ENCODE measurements at regions not wholly inside any gene's neighbourhood (a gene's known extent, or its start where the extent isn't known, plus 50 kb on each side); places are given as distances from the start of the nearest gene placed in this dataset.

DNA sequence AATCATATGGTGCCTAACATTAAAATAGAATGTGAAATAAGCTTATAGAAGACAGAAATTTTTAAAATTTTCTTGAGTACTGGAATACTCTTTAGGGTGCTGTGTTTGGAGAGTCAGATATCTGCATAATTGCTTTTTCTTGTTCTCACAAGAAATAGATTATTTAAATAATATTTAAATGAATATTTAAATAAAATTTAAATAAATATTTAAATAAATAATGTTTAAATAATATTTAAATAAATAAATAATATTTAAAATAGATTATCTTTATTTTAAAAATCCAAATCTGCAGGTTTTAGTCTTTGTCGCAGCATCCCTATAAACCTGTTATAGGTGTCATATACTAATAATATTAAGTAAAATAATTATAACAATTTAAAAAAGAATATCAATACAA lies 1589.4 kb downstream of the MAT2B start:
- no peak for DNase-seq (ENCODE audit: low spot score)

DNA sequence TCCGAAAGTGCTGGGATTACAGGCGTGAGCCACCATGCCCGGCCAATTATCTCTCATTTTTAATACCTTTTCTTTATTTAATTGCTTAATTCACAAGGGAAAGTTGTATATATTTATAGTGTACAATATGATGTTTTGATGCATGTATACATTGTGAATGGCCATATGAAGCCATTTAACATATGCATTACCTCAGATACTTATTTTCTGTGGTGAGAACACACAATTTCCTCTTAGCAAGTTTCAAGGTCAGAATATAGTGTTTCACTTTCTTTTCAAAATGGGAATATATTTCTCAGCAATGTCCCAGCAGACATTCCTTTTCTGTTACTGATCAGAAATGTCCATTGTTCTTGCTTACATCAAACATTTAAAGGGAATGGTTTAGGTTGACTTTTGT lies 1596.3 kb downstream of the MAT2B start:
- DNase-seq (ENCODE audit: low spot score), result no peak

DNA sequence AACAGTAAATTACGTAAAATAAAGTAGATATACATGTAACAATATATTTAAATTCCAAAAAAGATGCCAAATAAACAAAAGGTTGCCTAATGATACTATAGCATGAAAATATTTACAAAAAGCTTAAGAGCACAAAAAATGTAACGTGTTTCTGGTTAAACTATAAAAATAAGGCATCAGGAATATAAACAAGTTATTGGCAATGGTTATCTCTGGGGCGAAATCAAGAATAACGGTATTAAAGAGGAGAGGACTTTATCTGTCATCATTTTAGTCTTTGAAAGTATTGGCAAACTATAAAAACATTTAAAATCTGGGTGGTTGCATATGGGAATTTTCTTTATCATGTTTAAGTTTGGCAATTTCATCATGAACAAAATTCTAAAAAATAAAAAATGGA lies 1599.2 kb downstream of the MAT2B start:
- DNase-seq (ENCODE audit: low spot score), result no peak

DNA sequence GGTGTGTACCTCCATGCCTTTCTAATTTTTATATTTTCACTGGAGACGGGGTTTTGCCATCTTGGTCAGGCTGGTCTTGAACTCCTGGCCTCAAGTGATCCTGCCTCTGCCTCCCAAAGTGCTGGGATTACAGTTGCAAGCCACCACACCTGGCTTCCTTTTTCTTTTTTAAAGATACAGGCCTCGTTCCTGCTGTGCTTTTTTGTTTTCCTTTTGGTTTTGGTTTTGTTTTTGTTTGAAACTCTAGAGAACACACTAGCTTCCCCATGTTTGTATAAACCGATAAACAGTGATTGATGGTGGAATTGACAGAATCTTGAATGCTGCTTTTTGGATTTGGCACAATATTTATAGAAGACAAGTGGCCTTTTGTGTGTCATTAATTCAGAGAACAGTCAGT lies 1603.4 kb downstream of the MAT2B start:
- no peak for DNase-seq (ENCODE audit: low spot score)

DNA sequence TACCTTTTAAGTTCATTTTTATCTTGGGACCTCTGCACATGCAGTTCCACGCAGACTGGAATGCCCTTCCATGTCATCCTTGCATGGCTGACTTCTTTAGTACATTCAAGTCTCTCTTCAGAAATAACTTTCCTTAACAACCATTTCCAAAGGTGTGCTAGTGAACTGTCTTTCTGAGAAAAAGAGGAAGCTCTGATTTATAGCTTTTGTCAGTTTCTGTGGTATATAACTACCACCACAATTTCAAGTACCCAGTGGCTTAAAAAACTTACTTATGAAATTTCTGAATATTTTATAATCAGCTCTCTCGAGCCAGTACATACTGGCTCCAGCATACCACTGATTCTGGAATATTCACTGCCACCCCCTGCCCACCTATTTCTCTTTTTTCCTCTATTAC lies 1613.8 kb downstream of the MAT2B start:
- no peak for DNase-seq (ENCODE audit: low spot score)

DNA sequence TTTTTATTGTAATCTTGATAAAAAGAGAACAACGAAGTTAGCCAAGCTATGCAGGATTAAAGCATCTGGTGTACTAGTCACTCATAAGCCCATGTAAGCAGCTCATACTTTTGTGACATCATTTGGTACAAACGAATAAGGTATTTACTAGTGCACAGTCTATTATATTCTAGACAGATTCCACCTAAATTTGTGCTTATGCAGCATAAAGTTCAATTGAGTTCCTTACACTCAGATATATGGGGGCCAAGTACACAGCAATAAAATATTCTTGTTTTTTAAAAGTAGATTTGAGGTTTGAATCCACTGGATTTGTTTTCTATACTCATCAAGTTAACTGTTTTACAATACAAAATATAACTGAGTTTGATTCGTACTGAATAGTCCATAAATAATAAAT lies 1621.2 kb downstream of the MAT2B start:
- DNase-seq (ENCODE audit: low spot score), result no peak

DNA sequence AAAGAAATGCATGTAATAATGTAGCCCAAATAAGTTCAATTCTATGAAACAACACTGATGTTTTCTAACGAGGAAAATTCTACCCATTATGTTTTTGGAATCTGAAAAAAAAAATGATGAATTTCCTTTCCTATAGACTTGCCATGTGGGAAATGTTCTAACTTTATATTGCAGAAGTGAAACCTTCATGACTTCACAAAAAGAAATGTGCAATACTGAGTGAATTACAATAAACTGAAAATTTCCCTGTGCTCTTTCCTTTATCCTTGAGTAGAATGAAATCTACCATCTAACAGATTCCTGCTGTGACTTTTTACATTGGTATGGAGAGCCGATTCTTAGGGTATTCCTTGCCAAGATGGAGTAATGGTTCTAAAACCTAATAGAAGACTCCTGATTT lies 1622.5 kb downstream of the MAT2B start:
- DNase-seq (ENCODE audit: low spot score), result no peak

DNA sequence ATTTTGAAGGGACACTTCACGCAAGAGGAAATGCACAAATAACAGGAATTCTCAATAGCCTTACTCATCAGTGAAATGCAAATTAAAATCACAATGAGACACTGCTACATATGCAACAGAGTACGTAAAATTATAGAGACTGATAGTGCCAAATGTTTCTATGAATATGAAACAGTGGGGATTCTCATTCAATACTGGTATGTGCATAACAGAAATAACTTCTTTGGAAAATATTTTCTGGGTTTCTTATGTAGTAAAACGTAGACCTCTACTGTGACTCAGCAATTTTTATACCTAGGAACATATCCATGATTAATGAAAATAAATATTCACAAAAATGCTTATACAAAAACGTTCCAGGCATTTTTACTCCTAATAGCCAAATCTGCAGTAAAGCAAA lies 1625.2 kb downstream of the MAT2B start:
- no peak for DNase-seq (ENCODE audit: low spot score)

DNA sequence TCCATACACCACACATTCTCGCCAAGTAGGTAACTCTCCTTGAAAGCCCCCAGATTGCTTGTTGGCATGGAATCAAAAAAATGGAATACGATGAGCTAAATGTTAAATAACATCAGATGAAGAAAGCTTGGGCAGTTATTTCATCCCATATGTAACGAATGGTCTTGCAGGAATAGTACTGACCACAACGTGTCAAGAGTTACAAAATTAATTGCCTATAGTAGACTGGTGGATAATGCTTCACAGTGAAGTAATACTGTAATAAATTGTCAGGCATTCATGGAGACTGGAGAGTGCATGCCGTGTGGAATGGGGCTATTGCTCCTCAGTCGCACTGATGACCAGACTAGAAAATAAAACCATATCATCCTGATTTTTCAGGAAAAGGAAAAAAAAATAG lies 1628.7 kb downstream of the MAT2B start:
- no peak for DNase-seq (ENCODE audit: low spot score)

DNA sequence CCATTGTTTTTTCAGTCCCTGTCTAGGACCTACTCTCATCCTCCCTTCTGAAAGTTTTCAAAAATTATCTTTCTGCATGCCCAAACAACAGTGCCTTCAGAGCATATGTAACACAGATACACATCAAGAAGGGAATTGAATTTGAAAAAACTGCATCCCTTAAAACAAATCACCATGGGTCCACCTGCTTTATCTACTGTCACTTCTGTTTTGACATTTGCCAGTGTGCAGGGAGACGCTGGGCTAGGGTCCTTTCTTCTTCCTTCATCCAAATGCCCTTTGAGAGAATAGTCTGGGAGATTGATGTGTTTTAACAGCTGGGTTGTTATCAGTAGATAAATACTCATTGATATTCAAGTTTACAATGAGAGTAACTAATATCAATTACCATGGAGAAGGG lies 1630.1 kb downstream of the MAT2B start:
- no peak for DNase-seq (ENCODE audit: low spot score)

DNA sequence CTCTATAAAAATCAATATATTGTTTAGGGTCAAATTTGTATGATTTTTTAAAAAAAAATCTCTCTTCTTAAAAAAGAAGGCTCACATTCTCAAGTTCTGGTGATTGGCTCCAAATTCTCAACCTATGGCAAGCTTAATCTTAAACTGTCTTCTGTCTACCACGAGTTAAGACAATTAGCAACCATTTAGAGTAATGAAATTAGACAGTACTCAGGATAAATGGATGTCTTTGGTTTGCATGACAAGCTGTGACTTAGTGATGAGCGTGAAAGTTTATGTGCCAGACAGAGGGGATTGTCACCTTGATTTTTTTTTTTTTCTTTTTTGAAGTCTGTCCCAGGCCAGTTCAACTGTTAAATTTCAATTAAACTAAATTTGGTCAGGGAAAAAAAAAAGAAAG lies 1632.3 kb downstream of the MAT2B start:
- no peak for DNase-seq (ENCODE audit: low spot score)

DNA sequence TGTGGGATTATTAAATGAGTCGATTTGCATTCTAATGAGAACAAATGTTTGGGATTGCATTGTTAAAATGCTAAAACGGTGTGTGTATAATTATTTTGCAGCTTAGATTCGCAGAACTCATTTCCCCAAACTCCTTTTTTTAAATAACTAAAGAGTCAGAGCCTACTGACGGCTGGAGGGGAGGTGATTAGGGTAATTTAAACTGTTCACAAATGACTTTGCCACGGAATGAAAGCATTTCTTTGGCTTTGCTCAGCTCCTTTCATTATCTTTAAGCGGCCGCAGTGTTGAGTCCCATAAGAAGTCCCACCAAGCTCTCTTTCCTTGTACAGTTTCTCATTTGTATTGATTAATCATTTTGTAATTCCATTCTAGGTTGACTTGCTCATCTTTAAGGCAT lies 1632.8 kb downstream of the MAT2B start:
- DNase-seq (ENCODE audit: low spot score), result no peak

DNA sequence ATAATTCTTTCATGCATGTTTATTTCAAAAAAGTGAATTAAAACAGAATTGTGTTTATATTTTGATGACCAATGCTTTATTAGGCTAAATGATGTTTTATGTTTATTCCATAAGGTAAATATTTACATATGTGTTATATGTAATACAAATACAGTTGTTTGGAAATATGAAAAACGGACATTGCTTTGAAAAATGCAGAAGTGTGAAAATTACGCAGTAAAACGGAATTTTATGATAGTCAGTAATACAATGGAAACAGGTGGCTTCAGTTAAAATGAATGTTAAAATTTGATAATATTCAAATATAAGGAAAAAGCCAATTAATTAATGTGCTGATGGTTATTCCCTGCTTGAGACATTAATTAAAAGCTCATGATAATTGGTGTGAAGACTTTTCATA lies 1633.8 kb downstream of the MAT2B start:
- no peak for DNase-seq (ENCODE audit: low spot score)

DNA sequence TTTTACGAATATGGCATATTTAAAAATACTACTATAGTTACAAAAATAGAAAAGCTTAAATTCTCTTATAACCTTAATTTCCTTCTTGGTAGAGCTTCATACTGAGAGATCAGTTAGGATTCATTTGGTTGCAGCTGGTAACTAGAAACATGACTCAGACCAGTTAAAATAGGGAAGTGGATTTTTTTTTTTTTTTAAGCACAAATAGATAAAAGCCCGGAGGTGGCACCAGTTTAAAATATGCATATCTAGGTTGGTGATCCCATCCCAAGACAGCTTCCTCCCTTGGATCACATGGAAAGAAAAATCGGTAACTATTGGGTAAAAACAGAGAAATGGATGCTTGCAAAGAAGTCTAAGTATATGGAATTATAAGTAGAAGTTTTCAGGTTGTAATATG lies 1634.3 kb downstream of the MAT2B start:
- DNase-seq (ENCODE audit: low spot score), result no peak

DNA sequence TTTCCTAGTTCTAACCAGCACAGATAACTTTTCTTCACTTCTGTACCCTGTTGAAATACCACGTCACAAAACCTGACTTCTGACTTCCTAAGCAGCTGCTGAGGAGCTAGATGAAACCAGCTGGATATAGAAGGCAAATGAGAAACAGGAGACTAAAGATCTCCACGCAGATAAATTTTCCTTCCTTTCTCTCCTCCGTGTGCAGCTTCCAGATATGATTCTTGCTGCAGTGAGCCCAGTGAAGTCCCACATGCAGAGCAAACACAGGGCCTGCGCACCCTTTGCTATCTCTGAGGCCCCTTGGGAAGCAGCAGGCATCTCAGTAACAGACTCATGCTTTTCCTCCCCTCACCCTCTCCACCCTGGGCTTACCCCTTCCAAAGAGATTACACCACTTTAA lies 1638.3 kb downstream of the MAT2B start:
- DNase-seq (ENCODE audit: low spot score), result no peak

DNA sequence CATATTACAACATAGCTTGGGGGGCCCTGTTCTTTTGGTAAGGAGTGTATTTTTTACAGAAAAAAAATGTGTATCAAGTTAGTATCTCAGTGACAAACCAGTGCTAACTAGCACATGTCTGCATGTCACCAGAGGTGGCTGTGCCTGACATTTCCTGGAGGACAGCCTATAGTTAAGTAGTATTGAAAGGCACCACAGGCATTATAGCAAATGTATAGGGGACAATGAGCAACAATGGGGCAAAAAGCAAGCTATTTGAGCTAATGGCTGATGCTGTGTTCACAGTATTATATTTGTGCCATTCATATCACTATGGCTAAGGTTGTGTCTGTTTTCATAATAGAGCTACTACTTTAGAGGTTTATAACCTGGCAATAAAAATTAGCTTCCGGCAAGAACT lies 1644.0 kb downstream of the MAT2B start:
- DNase-seq (ENCODE audit: low spot score), result no peak

DNA sequence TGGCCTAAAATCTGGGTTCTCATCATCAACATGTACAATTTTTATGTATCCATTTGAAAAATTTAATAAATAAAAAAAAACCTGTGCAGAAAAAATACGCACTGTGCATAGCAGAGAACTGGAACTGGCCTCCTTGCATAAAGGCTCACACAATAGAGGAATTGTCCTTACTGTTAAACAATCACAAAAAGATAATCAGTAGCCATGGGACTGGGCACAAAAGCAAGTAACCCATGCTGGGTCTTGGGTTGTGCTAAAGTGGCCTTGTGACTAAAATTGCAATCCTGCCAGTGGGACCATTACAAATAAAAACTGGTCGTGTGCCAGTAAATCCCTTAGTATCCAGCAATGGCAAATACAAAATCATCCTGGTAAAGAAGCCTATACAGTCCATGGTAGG lies 1646.6 kb downstream of the MAT2B start:
- no peak for DNase-seq (ENCODE audit: low spot score)

DNA sequence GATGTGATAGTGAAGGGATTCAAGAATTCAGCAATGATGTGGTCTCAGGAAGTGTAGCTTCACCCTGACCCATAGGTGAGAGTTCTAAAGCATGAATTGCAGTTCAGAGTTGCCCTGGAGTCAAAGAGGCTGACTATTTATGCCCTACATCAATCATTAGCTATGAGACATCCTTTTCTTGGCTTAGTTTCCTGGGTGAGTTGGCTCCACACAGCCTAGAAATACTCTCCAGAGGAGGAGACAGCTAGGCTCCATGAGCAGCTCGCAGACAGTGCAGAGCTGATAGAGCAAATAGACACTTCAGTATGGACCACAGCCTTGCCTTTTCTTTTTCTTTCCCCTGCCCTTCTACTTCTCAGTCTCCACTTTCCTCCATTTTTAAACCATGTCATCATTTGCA lies 1651.8 kb downstream of the MAT2B start:
- no peak for DNase-seq (ENCODE audit: low spot score)

DNA sequence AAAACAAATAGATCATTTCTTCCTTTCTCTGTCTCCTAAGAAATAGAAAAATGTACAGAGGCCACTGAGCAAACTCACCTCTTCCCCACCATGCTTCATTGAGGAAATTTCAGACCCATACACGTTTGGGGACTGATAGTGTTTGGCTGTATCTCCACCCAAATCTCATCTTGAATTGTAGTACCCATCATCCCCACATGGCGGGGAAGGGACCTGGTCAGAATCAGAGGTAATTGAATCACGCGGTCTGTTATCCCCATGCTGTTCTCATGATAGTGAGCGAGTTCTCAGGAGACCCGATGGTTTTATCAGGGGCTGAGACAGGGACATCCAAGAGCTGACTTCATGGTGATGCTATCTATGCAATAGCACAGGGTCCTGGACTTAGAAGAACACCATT lies 1655.8 kb downstream of the MAT2B start:
- DNase-seq (ENCODE audit: low spot score), result no peak

DNA sequence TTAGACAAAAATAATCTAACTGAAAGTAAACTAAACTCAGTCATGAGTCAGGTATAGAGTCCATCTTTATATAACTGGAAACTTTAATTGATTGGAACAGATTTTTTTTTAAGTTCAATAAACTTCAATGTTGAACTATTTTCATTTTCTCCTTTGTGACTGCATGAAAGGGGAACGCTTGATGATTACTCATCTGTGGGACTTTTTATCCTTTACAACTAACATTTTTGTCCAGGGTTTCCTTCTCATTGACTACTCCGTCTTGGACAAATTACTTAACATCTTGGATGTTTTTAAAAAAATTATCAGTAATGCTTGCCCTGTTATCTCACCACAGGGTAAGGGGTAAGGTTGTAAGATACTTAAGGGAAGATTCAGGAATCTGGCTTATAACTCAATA lies 1658.4 kb downstream of the MAT2B start:
- no peak for DNase-seq (ENCODE audit: low spot score)

DNA sequence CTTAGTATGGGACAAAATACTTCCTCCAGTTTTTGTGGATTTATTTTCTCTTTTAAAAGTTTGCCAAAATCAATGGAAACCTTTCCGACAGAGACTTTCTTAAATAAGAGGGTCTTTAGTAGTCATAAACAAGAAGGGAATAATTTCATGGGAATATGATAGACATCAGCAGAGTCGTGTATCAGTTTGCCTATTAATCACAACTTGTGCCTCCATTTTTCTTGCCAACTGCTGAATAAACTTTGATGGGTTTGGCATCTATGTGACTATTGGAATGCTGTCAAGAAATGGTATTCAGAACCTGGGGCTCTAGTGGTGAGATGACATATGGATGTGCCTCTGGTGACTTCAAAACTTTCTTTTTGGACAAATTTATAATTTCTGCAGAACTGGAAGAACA lies 1668.2 kb downstream of the MAT2B start:
- DNase-seq (ENCODE audit: low spot score), result no peak

DNA sequence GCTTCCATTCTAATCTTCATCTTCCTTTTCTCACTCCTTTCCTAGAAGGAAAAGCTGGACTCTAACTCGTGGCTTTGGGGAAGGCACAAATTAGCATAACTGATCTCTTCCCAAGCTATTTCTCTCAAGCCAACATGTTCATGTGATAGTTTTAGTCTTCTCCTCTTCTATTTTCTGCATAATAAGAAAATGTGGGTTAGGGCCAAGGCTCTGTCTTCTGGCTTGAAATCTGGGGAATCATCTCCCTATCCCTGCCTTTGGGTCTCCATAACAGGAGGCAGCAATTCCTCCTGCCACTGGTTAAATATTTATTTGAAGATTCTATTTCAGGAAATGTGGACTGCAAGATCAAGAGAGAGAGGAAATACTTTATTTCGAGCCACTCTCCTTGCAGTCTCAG lies 1669.6 kb downstream of the MAT2B start:
- DNase-seq (ENCODE audit: low spot score), result no peak

DNA sequence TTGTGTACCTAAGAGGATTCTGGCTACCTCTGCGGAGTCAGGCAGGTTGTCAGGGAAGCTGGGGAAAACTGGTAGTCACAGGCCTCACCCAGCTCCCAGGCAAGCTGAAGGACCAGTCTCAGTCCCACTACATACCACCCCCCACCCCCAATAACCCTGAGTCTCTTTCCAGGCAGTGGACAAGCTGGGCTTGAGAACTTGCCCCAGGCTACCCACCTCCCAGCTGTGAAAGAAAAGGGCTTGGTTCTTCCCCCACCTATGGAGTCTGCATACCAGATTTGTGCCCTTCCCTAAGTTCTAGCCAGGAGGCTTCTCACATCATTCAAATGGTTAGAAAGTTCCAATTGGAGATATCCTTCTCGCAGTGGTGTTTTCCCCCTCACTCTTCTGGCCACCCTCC lies 1678.8 kb downstream of the MAT2B start:
- no peak for DNase-seq (ENCODE audit: low spot score)

DNA sequence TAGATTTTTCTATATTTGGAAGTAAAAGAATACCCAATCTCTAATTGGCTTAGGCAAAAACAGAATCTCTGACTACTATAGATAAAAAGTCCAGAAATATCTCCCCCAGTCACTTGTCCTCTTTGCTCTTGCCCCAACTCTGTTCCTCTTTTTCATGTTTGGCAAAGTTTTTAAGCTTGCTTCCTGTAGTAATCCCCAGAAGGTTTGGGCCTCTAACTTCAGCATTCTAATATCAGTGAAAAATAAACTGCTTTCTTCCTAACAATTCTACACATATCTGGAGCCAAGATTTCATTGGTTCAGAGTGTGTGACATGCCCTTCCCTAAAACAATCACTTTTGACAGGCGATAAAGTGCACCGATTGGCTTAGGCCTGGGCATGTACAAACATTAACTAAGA lies 1680.3 kb downstream of the MAT2B start:
- DNase-seq (ENCODE audit: low spot score), result peak; percentile 10

DNA sequence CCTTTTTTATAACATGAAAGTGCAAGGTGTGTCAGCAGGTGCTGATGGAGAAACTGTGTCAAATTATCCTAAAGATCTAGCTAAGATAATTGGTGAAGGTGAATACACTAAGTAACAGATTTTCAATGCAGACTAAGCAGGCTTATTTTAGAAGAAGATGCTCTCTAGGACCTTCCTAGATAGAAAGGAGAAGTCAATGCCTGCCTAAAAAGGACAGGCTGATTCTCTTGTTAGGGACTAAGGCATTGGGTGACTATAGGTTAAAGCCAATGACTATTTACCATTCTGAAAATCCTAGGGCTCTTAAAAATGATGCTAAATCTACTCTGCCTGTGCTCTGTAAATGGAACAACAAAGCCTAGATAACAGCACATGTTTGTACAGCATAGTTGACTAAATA lies 1682.4 kb downstream of the MAT2B start:
- DNase-seq (ENCODE audit: low spot score), result no peak
